HepG2 (cell line): ENCODE measurements at regions not wholly inside any gene's neighbourhood (a gene's known extent, or its start where the extent isn't known, plus 50 kb on each side); places are given as distances from the start of the nearest gene placed in this dataset.

Experiments
- ELF1 ChIP-seq: sonication (generic); formaldehyde crosslinking; IDR thresholded peaks from 2 replicates; pipeline ENCODE4 v1.4.0; 2020; ENCODE audit warnings: missing genetic modification reagents
- EZH2 ChIP-seq: conservative IDR thresholded peaks from 2 replicates; pipeline ENCODE4 v1.6.1; 2012; ENCODE audit warnings: mild to moderate bottlenecking, low read depth, low read length, moderate library complexity
- MEF2D ChIP-seq: sonication (generic); formaldehyde crosslinking; IDR thresholded peaks from 2 replicates; pipeline ENCODE4 v1.5.1; 2020; ENCODE audit warnings: mild to moderate bottlenecking, missing genetic modification reagents
- POLR2A ChIP-seq, 2 experiments: IDR thresholded peaks; 2 replicates each; pipeline ENCODE4 v1.6.1; 2011; ENCODE audit warnings: low read depth in 2 of 2, low read length in 2 of 2, mild to moderate bottlenecking in 1 of 2, moderate library complexity in 1 of 2; ENCODE audit not compliant: insufficient read depth in 1 of 2
- TF ChIP-seq, protein P1 (sequence below): sonication (generic); formaldehyde crosslinking; IDR thresholded peaks from 2 replicates; pipeline ENCODE4 v1.5.0; 2020; ENCODE audit warnings: missing genetic modification reagents
- TF ChIP-seq, protein P2 (sequence below): sonication (generic); formaldehyde crosslinking; IDR thresholded peaks from 2 replicates; pipeline ENCODE4 v1.4.0; 2020; ENCODE audit warnings: missing genetic modification reagents, mild to moderate bottlenecking, borderline replicate concordance
- TF ChIP-seq, protein P3 (sequence below): sonication (generic); IDR thresholded peaks from 2 replicates; pipeline ENCODE4 v1.6.1; 2016; ENCODE audit warnings: low read depth, borderline replicate concordance

DNA sequence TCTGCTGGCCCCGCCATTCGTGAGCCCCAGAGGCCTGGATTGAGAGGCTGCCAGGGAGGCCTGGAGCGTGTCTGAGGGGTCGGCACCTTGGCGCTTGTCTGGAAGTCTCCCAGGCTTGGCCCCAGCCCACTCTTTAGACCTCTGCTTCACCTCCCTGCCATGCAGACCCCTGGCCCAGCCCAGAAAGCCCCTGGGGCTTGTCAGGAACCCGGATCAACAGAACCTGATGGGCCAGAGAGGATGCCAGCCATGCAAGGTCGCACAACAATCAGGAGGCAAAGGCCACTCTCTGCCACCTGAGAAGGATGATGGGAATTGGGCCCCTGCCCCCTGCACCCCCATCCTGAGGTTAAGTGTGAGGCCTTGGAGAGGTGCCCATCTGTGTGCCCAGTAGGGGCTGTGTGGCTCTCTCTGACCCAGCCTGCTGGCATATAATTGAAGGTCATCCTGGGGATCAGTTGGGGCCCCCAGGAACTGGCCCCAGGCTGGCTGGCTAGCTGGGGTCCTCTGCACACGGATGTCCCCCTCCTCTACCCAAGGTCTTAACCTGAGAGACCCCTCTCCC, 103.3 kb upstream of the SLC6A6 start:
- TF ChIP-seq POLR2A (IDR thresholded peaks at IDR 0.05; ENCODE audit: insufficient read depth in 1 of 2, low read depth in 2 of 2, low read length in 2 of 2) (no peak), EZH2 (no peak), MEF2D (no peak), ELF1 (CRISPR knock-in tag) (no peak)
- TF ChIP-seq, protein P1, sequence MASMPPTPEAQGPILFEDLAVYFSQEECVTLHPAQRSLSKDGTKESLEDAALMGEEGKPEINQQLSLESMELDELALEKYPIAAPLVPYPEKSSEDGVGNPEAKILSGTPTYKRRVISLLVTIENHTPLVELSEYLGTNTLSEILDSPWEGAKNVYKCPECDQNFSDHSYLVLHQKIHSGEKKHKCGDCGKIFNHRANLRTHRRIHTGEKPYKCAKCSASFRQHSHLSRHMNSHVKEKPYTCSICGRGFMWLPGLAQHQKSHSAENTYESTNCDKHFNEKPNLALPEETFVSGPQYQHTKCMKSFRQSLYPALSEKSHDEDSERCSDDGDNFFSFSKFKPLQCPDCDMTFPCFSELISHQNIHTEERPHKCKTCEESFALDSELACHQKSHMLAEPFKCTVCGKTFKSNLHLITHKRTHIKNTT (CRISPR knock-in tag), result no peak
- TF ChIP-seq, protein P2, sequence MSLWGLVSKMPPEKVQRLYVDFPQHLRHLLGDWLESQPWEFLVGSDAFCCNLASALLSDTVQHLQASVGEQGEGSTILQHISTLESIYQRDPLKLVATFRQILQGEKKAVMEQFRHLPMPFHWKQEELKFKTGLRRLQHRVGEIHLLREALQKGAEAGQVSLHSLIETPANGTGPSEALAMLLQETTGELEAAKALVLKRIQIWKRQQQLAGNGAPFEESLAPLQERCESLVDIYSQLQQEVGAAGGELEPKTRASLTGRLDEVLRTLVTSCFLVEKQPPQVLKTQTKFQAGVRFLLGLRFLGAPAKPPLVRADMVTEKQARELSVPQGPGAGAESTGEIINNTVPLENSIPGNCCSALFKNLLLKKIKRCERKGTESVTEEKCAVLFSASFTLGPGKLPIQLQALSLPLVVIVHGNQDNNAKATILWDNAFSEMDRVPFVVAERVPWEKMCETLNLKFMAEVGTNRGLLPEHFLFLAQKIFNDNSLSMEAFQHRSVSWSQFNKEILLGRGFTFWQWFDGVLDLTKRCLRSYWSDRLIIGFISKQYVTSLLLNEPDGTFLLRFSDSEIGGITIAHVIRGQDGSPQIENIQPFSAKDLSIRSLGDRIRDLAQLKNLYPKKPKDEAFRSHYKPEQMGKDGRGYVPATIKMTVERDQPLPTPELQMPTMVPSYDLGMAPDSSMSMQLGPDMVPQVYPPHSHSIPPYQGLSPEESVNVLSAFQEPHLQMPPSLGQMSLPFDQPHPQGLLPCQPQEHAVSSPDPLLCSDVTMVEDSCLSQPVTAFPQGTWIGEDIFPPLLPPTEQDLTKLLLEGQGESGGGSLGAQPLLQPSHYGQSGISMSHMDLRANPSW, result no peak
- TF ChIP-seq, protein P3, sequence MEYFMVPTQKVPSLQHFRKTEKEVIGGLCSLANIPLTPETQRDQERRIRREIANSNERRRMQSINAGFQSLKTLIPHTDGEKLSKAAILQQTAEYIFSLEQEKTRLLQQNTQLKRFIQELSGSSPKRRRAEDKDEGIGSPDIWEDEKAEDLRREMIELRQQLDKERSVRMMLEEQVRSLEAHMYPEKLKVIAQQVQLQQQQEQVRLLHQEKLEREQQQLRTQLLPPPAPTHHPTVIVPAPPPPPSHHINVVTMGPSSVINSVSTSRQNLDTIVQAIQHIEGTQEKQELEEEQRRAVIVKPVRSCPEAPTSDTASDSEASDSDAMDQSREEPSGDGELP, result no peak
